ENCODE measurements at regions not wholly inside any gene's neighbourhood (a gene's known extent, or its start where the extent isn't known, plus 50 kb on each side); places are given as distances from the start of the nearest gene placed in this dataset.

DNA sequence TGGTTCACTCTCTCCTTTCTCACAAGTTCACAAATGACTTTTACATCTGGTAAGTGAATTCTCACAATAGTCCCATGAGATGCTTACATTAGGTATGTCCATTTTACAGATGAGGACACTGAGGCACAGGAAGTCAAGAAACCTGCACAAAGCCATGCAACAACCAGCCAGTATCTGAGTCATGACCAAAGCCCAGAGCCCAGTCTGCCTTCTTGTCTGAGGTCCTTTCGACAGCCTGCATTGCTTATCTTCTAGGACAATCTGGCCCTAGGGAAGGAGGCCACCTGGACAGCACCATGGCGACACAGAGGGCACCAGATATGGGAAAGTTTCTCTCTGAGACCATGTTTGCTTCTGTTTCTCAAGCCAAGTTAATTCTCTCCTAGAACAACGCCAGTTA lies 197.1 kb downstream of the NSG2 start:
- TF ChIP-seq, protein P1, sequence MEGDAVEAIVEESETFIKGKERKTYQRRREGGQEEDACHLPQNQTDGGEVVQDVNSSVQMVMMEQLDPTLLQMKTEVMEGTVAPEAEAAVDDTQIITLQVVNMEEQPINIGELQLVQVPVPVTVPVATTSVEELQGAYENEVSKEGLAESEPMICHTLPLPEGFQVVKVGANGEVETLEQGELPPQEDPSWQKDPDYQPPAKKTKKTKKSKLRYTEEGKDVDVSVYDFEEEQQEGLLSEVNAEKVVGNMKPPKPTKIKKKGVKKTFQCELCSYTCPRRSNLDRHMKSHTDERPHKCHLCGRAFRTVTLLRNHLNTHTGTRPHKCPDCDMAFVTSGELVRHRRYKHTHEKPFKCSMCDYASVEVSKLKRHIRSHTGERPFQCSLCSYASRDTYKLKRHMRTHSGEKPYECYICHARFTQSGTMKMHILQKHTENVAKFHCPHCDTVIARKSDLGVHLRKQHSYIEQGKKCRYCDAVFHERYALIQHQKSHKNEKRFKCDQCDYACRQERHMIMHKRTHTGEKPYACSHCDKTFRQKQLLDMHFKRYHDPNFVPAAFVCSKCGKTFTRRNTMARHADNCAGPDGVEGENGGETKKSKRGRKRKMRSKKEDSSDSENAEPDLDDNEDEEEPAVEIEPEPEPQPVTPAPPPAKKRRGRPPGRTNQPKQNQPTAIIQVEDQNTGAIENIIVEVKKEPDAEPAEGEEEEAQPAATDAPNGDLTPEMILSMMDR (IDR thresholded peaks at IDR 0.05), result no peak
- no peak for TF ChIP-seq POLR2A (IDR thresholded peaks at IDR 0.05)
- TF ChIP-seq EP300 (IDR thresholded peaks at IDR 0.05), result no peak
